ENCODE measurements at regions not wholly inside any gene's neighbourhood (a gene's known extent, or its start where the extent isn't known, plus 50 kb on each side); places are given as distances from the start of the nearest gene placed in this dataset.

GRCh38 chr4:171742436-171742835, 70.8 kb upstream of the GALNTL6 start:
- BruUV-seq (replicated peaks): no TSS peak

DNA sequence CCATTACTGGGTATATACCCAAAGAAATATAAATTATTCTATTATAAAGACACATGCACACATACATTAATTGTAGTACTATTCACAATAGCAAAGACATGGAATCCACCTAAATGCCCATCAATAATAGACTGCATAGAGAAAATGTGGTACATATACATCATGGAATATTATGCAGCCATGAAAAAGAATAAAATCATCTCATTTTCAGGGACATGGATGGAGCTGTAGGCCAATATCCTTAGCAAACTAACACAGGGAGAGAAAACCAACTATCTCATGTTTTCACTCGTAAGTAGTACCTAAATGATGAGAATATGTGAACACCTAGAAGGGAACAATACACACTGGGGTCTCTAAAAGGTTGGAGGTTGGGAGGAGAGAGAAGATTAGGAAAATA, 86.0 kb upstream of the GALNTL6 start:
- ChIA-PET CTCF (no interaction called here), POLR2A (no interaction called here)
- Histone ChIP-seq H3K4me1 (no peaks in the 10 kb centered on the region), H3K36me3 (ENCODE audit: control insufficient read depth, insufficient read depth, low read length) (no peaks in the 10 kb centered on the region), H3K9me3 (peaks cover 4% of the 10 kb centered on the region; the same call in 1 of the 2 replicates), H3K4me3 (ENCODE audit: low read depth, low read length) (no peak overlapping the region), H3K27me3 (replicated peaks; ENCODE audit: control insufficient read depth, insufficient read depth, low read length) (no peaks in the 10 kb centered on the region)
- Mint-ChIP-seq H3K9me3 (ENCODE audit: unreplicated experiment) (peaks cover 37% of the 10 kb centered on the region), H3K27me3 (ENCODE audit: insufficient read depth, unreplicated experiment) (no peaks in the 10 kb centered on the region), H3K36me3 (ENCODE audit: insufficient read depth, unreplicated experiment) (no peaks in the 10 kb centered on the region), H3K27ac (ENCODE audit: unreplicated experiment) (no peak overlapping the region), H3K4me1 (ENCODE audit: low read depth, unreplicated experiment) (no peaks in the 10 kb centered on the region), H3K4me3 (ENCODE audit: unreplicated experiment) (no peak overlapping the region)
- no peak for TF ChIP-seq CTCF (IDR thresholded peaks at IDR 0.05; ENCODE audit: insufficient read depth in 1 of 2, low read depth in 1 of 2, low read length in 1 of 2, severe bottlenecking in 1 of 2, unreplicated experiment in 1 of 2)
- BruUV-seq (replicated peaks): no TSS peak
- DNase-seq: no peak
- intact Hi-C loops (cut with micrococcal nuclease; ENCODE audit: unreplicated experiment): no loop called here

More at GRCh38 chr4:171742436-171742835, 70.8 kb upstream of the GALNTL6 start:
- ChIA-PET POLR2A (no interaction called here), CTCF (no interaction called here)
- H3K27me3 Mint-ChIP-seq (ENCODE audit: insufficient read depth, unreplicated experiment): no peaks in the 10 kb centered on the region
- Histone ChIP-seq H3K4me1 (no peaks in the 10 kb centered on the region), H3K4me3 (ENCODE audit: low read depth, low read length) (no peak overlapping the region), H3K36me3 (ENCODE audit: control insufficient read depth, insufficient read depth, low read length) (no peaks in the 10 kb centered on the region), H3K27me3 (replicated peaks; ENCODE audit: control insufficient read depth, insufficient read depth, low read length) (no peaks in the 10 kb centered on the region), H3K9me3 (no peaks in the 10 kb centered on the region)
- TF ChIP-seq CTCF (IDR thresholded peaks at IDR 0.05; ENCODE audit: insufficient read depth in 1 of 2, low read depth in 1 of 2, low read length in 1 of 2, severe bottlenecking in 1 of 2, unreplicated experiment in 1 of 2): no peak
- H3K27ac Mint-ChIP-seq (ENCODE audit: unreplicated experiment): no peak overlapping the region
- H3K9me3 Mint-ChIP-seq (ENCODE audit: unreplicated experiment): no peaks in the 10 kb centered on the region
- no peak for DNase-seq
- no peaks in the 10 kb centered on the region for H3K36me3 Mint-ChIP-seq (ENCODE audit: insufficient read depth, unreplicated experiment)
- intact Hi-C loops (cut with micrococcal nuclease; ENCODE audit: unreplicated experiment): no loop called here
- H3K4me1 Mint-ChIP-seq (ENCODE audit: low read depth, unreplicated experiment): no peaks in the 10 kb centered on the region
- H3K4me3 Mint-ChIP-seq (ENCODE audit: unreplicated experiment): no peak overlapping the region

GRCh38 chr4:171721937-171722336, 91.3 kb upstream of the GALNTL6 start:
- intact Hi-C loops (cut with micrococcal nuclease; ENCODE audit: unreplicated experiment): no loop called here
- no peak for TF ChIP-seq CTCF (IDR thresholded peaks at IDR 0.05; ENCODE audit: insufficient read depth in 1 of 2, low read depth in 1 of 2, low read length in 1 of 2, severe bottlenecking in 1 of 2, unreplicated experiment in 1 of 2)
- Mint-ChIP-seq H3K4me3 (ENCODE audit: unreplicated experiment) (no peak overlapping the region), H3K27me3 (ENCODE audit: insufficient read depth, unreplicated experiment) (peaks cover 2% of the 10 kb centered on the region), H3K27ac (ENCODE audit: unreplicated experiment) (no peak overlapping the region), H3K4me1 (ENCODE audit: low read depth, unreplicated experiment) (no peaks in the 10 kb centered on the region), H3K36me3 (ENCODE audit: insufficient read depth, unreplicated experiment) (no peaks in the 10 kb centered on the region), H3K9me3 (ENCODE audit: unreplicated experiment) (peaks cover 20% of the 10 kb centered on the region)
- CTCF ChIA-PET: no interaction called here
- peaks cover 4% of the 10 kb centered on the region; the same call in 1 of the 2 replicates for H3K9me3 ChIP-seq
- no TSS peak for BruUV-seq (replicated peaks)
- no peaks in the 10 kb centered on the region for H3K4me1 ChIP-seq
- H3K36me3 ChIP-seq (ENCODE audit: control insufficient read depth, insufficient read depth, low read length): no peaks in the 10 kb centered on the region
- no peaks in the 10 kb centered on the region for H3K27me3 ChIP-seq (replicated peaks; ENCODE audit: control insufficient read depth, insufficient read depth, low read length)
- POLR2A ChIA-PET: no interaction called here
- no peak overlapping the region for H3K4me3 ChIP-seq (ENCODE audit: low read depth, low read length)
- no peak for DNase-seq
